ENCODE measurements at regions not wholly inside any gene's neighbourhood (a gene's known extent, or its start where the extent isn't known, plus 50 kb on each side); places are given as distances from the start of the nearest gene placed in this dataset.

GRCh38 chr4:28082686-28083390 lies 1222.2 kb downstream of the STIM2 start:
- no peak overlapping the region for H3K9ac ChIP-seq (ENCODE audit: low read length in 3 of 3)
- intact Hi-C loops (cut with DNase I) = no loop called here
- H3K27ac ChIP-seq (ENCODE audit: low read depth in 2 of 2, low read length in 2 of 2) = no peak overlapping the region
- H3K36me3 ChIP-seq (ENCODE audit: control insufficient read depth in 2 of 3, insufficient read depth in 3 of 3, low read length in 3 of 3) = no peaks in the 10 kb centered on the region
- H3K27me3 ChIP-seq (ENCODE audit: control insufficient read depth, insufficient read depth, low read length) = no peaks in the 10 kb centered on the region
- TF ChIP-seq CTCF (IDR thresholded peaks at IDR 0.05; ENCODE audit: borderline replicate concordance, extremely low read depth, insufficient read depth) = no peak
- H3K9me3 ChIP-seq (ENCODE audit: control insufficient read depth in 2 of 3, insufficient read depth in 1 of 3, low read length in 3 of 3) = no peaks in the 10 kb centered on the region
- no peak overlapping the region for H3K4me3 ChIP-seq (ENCODE audit: low read length in 3 of 3)
- DNase-seq (no peak), FAIRE-seq (no peak)
- no peaks in the 10 kb centered on the region for H3K4me1 ChIP-seq (ENCODE audit: control insufficient read depth in 2 of 3, insufficient read depth in 2 of 3, low read depth in 1 of 3, low read length in 3 of 3)

GRCh38 chr4:28092610-28093009 lies 1232.0 kb downstream of the STIM2 start:
- FAIRE-seq = no peak
- Histone ChIP-seq H3K27ac (ENCODE audit: low read depth in 2 of 2, low read length in 2 of 2) (no peak overlapping the region), H3K4me3 (ENCODE audit: low read length in 3 of 3) (no peak overlapping the region), H3K27me3 (ENCODE audit: control insufficient read depth, insufficient read depth, low read length) (no peaks in the 10 kb centered on the region), H3K4me1 (ENCODE audit: control insufficient read depth in 2 of 3, insufficient read depth in 2 of 3, low read depth in 1 of 3, low read length in 3 of 3) (no peaks in the 10 kb centered on the region), H3K9ac (ENCODE audit: low read length in 3 of 3) (no peak overlapping the region), H3K36me3 (ENCODE audit: control insufficient read depth in 2 of 3, insufficient read depth in 3 of 3, low read length in 3 of 3) (no peaks in the 10 kb centered on the region), H3K9me3 (ENCODE audit: control insufficient read depth in 2 of 3, insufficient read depth in 1 of 3, low read length in 3 of 3) (peaks cover 0 to 5% (median 0%) of the 10 kb centered on the region in 3 donors)
- DNase-seq = no peak
- TF ChIP-seq CTCF (IDR thresholded peaks at IDR 0.05; ENCODE audit: borderline replicate concordance, extremely low read depth, insufficient read depth) = no peak
- intact Hi-C loops (cut with DNase I) = no loop called here

GRCh38 chr4:28093071-28093470 lies 1232.4 kb downstream of the STIM2 start:
- H3K9ac ChIP-seq (ENCODE audit: low read length in 3 of 3) = no peak overlapping the region
- no peak for FAIRE-seq

More at GRCh38 chr4:28093071-28093470, 1232.4 kb downstream of the STIM2 start:
- no peak for TF ChIP-seq CTCF (IDR thresholded peaks at IDR 0.05; ENCODE audit: borderline replicate concordance, extremely low read depth, insufficient read depth)
- Histone ChIP-seq H3K4me1 (ENCODE audit: control insufficient read depth in 2 of 3, insufficient read depth in 2 of 3, low read depth in 1 of 3, low read length in 3 of 3) (no peaks in the 10 kb centered on the region), H3K27me3 (ENCODE audit: control insufficient read depth, insufficient read depth, low read length) (no peaks in the 10 kb centered on the region), H3K4me3 (ENCODE audit: low read length in 3 of 3) (no peak overlapping the region), H3K36me3 (ENCODE audit: control insufficient read depth in 2 of 3, insufficient read depth in 3 of 3, low read length in 3 of 3) (no peaks in the 10 kb centered on the region), H3K9me3 (ENCODE audit: control insufficient read depth in 2 of 3, insufficient read depth in 1 of 3, low read length in 3 of 3) (peaks cover 0 to 5% (median 0%) of the 10 kb centered on the region in 3 donors), H3K27ac (ENCODE audit: low read depth in 2 of 2, low read length in 2 of 2) (no peak overlapping the region)
- intact Hi-C loops (cut with DNase I) = no loop called here
- no peak for DNase-seq
